ENCODE measurements at regions not wholly inside any gene's neighbourhood (a gene's known extent, or its start where the extent isn't known, plus 50 kb on each side); places are given as distances from the start of the nearest gene placed in this dataset.
A peak's percentile ranks its signal among the peaks of the same experiment; 100 is the strongest.

DNA sequence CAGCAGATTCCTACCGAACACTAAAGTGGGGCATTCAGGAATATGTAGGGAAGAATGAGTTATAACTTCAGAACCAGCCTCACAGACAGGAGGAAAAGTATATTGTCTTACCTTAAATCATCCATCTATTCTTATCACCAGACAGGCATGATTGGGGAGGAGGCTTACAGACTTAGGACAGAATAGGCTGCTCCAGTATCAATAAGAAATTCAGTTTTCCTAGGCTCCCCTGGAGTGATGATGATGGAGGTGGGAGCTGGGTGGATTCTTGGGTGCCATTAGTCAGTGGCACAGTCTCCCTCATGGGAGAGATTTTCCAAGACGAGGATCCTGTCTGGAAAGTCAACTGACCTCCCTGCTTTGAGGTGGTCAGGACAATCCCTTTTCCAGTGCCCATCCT is 225.0 kb downstream of the AASDHPPT start:
- intact Hi-C loops (cut with DNase I), result no loop called here
- no peak for ATAC-seq
- 76 to 95% methylated on average over 2 of the region's 2 CpGs for WGBS, 2 donors

DNA sequence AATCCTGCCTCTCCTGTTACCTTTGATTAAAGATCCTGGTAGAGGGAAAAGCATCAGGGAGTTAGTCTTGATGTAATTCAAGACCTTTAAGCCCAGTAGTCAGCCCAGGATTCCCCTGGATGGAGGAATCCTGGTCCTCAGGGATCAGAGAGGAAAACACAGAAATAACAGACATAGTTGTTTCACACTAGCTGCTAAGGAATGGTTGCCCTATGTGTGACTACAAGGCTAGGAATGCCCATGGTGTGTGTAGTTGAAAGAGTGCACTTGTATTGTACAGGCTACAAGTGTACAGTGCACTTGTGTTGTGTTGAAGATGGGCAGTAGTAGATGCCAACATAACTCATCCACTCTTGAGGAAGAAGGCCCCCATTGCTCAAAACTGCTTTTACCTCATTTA is 226.8 kb downstream of the AASDHPPT start:
- TF ChIP-seq, protein P1, sequence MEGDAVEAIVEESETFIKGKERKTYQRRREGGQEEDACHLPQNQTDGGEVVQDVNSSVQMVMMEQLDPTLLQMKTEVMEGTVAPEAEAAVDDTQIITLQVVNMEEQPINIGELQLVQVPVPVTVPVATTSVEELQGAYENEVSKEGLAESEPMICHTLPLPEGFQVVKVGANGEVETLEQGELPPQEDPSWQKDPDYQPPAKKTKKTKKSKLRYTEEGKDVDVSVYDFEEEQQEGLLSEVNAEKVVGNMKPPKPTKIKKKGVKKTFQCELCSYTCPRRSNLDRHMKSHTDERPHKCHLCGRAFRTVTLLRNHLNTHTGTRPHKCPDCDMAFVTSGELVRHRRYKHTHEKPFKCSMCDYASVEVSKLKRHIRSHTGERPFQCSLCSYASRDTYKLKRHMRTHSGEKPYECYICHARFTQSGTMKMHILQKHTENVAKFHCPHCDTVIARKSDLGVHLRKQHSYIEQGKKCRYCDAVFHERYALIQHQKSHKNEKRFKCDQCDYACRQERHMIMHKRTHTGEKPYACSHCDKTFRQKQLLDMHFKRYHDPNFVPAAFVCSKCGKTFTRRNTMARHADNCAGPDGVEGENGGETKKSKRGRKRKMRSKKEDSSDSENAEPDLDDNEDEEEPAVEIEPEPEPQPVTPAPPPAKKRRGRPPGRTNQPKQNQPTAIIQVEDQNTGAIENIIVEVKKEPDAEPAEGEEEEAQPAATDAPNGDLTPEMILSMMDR (IDR thresholded peaks at IDR 0.05), result no peak
- intact Hi-C loops (cut with DNase I), result no loop called here

More for the DNA sequence above, 225.0 kb downstream of the AASDHPPT start:
- no peaks in the 10 kb centered on the region for H3K27me3 ChIP-seq
- DNase-seq, result no peak
- H3K9me3 ChIP-seq, result peaks cover 0 to 30% (median 0%) of the 10 kb centered on the region in 11 donors
- no peaks in the 10 kb centered on the region for H3K36me3 ChIP-seq
- H3K4me1 ChIP-seq, result no peaks in the 10 kb centered on the region
- TF ChIP-seq, protein P1 (IDR thresholded peaks at IDR 0.05), result no peak
- H3K4me3 ChIP-seq, result no peak overlapping the region
- no peak overlapping the region for H3K27ac ChIP-seq

DNA sequence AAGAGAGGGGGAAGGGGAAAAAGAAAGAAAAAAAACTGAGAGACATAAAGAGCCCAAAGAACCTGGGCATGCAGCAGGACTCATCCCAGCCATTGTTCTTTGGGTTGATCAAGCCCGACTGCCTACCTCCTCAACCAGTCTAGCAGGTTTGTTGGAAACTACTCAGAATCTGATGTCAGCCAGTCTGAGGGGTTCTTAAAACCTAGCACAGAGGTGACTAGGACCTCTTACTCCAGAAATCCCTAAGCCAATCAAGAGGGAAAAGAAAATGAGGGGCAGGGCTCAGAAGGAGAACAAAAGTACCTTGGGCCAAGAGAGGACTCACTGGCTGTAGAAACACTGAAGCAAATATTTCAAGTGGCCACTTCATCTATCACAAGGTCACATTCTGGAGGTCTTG is 228.0 kb downstream of the AASDHPPT start:
- DNase-seq (no peak), ATAC-seq (no peak)
- TF ChIP-seq, protein P1 (IDR thresholded peaks at IDR 0.05), result no peak
- Histone ChIP-seq H3K27ac (no peak overlapping the region), H3K4me3 (no peak overlapping the region), H3K9me3 (peaks cover 0 to 22% (median 0%) of the 10 kb centered on the region in 11 donors), H3K27me3 (no peaks in the 10 kb centered on the region), H3K4me1 (no peaks in the 10 kb centered on the region), H3K36me3 (no peaks in the 10 kb centered on the region)
- 89 to 95% methylated on average over 1 of the region's 1 CpG for WGBS, 2 donors
- intact Hi-C loops (cut with DNase I), result no loop called here

More for the DNA sequence above, 226.8 kb downstream of the AASDHPPT start:
- Histone ChIP-seq H3K36me3 (no peaks in the 10 kb centered on the region), H3K27ac (no peak overlapping the region), H3K27me3 (no peaks in the 10 kb centered on the region), H3K4me1 (no peaks in the 10 kb centered on the region), H3K9me3 (peaks cover 0 to 22% (median 0%) of the 10 kb centered on the region in 11 donors), H3K4me3 (no peak overlapping the region)
- DNase-seq (no peak), ATAC-seq (no peak)

GRCh38 chr11:106306942-106307341 is 229.5 kb downstream of the AASDHPPT start:
- Histone ChIP-seq H3K27me3 (no peaks in the 10 kb centered on the region), H3K4me3 (no peak overlapping the region), H3K9me3 (peaks cover 0 to 22% (median 0%) of the 10 kb centered on the region in 11 donors), H3K27ac (no peak overlapping the region), H3K4me1 (no peaks in the 10 kb centered on the region), H3K36me3 (no peaks in the 10 kb centered on the region)
- intact Hi-C loops (cut with DNase I), result no loop called here
- DNase-seq (no peak), ATAC-seq (no peak)
- TF ChIP-seq, protein P1 (IDR thresholded peaks at IDR 0.05), result peak in 1 of 9 donors; percentile 9
